ENCODE measurements at regions not wholly inside any gene's neighbourhood (a gene's known extent, or its start where the extent isn't known, plus 50 kb on each side); places are given as distances from the start of the nearest gene placed in this dataset.

- DNase-seq (ENCODE audit: extremely low read depth in 1 of 2, low read depth in 1 of 2): no peak
Measured at GRCh38 chr20:21653628-21654027, 51.8 kb upstream of the PAX1 start.

DNA sequence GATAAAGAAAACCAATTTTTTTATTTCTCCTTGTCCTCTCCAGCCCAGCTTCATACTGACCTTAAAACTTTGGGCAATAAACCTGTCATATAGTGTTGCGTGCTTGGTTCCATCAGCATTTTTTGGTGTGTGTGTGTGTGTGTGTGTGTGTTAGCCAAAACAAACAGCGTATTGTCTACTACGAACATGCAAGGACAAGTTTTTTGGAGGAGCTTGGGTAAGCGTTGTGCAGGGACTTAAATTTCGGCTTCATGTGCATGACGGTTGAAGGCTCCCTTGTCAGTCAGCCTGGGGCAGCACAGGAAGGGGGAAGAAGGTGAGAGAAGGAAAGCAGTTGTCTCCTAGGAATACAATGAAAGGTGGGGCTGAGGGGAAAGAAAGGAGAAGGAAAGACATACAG lies 62.0 kb upstream of the PAX1 start:
- no peak for DNase-seq (ENCODE audit: extremely low read depth in 1 of 2, low read depth in 1 of 2)

- no peak for DNase-seq (ENCODE audit: extremely low read depth in 1 of 2, low read depth in 1 of 2)
Measured at GRCh38 chr20:21640556-21640955, 64.9 kb upstream of the PAX1 start.

DNA sequence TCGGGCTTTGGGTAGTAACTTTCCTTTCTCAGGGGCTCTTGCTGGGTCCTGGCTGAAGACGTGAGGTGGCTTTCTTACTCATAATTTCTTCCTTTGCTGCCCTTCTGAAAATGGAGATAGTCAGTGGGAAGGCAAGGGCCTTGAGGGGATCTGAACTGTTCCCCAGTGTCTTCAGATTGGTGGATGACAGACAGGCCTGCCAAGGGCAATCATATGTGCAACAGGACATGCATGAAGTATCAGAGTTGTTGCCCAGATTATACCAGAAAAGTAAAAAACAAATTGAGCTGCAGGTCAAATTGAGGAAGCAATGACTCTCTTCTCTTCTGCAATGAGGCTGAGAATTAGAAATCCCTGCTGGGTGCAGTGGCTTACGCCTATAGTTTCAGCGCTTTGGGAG lies 71.6 kb upstream of the PAX1 start:
- no peak for DNase-seq (ENCODE audit: extremely low read depth in 1 of 2, low read depth in 1 of 2)

- no peak for DNase-seq (ENCODE audit: extremely low read depth in 1 of 2, low read depth in 1 of 2)
Measured at GRCh38 chr20:21632735-21633053, 72.8 kb upstream of the PAX1 start.

DNA sequence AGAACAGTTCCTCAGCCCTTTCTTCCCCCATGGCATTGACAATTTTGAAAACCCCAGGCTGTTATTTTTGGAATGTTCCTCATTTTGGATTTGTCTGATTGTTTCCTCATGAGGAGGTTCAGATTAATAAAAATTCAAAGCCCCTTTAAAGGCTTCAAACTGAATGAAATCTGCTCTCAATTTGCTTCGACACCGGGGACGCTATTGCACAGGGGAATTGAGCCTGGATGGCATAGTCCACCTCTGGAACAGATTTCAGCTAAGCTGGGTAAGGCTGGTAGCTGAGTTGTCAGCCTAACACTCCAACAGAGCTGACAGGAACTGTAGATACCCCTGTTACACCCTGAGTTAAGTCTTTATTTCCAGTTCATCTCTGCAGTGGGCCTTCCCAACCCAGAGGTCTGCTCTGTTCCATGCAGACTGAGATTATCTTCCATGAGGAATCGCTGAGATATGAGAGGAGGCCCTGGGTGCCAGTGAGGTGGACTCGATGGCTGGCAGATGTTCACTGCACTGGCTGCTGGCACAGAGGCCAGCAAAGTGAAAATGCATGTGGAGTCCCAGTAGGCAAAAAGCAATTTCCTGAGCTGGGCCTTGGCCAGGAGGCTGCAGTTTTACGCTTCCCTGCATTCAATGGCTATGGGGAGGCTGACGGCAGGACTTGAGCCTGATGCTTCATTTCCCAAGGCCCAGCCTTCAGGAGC lies 73.3 kb upstream of the PAX1 start:
- DNase-seq (ENCODE audit: extremely low read depth in 1 of 2, low read depth in 1 of 2): no peak

GRCh38 chr20:21628800-21629199 lies 76.7 kb upstream of the PAX1 start:
- DNase-seq (ENCODE audit: extremely low read depth in 1 of 2, low read depth in 1 of 2): no peak

- DNase-seq (ENCODE audit: extremely low read depth in 1 of 2, low read depth in 1 of 2): no peak
Measured at GRCh38 chr20:21623781-21624094, 81.7 kb upstream of the PAX1 start.

DNA sequence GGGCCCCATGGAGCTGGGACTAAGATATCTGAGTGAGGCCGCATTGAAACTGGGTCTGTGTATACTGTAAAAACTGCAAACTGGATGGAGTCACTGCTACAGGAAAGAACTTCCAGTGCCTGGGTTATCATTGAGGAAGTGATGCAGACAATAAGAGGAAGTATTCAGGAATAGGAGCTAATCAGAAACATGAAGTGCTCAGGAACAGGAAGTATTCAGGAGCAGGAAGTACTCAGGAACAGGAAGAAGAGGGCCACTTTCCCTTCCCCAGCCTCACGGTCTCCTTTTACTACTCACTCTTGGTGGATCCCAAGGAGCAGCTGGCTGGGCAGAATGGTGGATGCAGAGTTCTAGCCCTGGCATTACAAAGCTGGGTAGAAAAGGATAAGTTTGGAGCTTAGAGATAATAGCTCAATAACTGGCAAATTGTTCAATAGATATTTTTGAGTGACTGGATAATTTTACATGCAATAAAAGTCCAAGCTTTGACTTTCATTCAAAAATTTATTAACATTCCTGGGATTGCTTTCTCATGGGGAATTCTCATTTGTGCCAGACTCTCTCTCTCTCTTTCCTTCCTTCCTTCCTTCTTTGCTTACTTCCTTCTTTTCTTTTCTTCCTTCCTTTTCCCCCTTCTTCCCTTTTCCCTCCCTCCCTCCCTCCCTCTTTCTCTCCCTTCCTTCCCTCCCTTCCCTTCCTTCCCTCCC lies 82.2 kb upstream of the PAX1 start:
- no peak for DNase-seq (ENCODE audit: extremely low read depth in 1 of 2, low read depth in 1 of 2)

DNA sequence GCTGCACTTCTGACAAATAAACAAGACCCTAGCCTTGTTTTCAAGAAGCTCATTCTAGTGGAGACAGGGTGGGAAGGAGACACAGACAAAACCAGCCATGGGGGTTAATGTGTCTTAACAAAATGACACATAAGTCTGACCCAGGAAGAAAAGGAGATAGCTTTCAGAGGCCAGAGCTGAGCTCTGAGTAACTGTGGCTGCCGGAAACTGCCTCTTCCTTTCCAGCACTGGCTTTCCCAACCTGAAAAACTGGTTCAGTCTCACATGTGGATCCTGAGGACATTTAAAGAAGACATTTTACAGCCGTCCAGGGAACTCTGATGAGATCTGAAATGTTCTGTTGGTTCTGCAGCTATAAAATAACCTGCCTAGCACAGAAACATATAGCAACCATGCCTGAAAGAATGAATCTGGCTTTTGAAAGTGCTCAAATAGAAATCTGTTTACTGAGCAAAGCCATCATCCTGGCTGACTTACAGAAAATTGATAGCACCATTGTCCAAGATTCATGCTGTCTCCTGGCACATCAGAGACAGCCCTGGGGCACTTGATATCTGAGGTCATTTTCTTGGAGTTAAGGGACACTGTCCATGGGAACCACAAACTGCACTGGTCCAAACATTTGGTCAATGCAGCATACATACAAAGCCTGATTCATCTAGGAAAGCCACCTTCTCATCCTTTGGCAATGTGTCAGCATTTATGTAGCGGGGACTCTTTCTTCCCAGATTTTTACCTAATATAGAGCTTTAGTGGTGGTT lies 83.2 kb upstream of the PAX1 start:
- DNase-seq (ENCODE audit: extremely low read depth in 1 of 2, low read depth in 1 of 2): no peak

- no peak for DNase-seq (ENCODE audit: extremely low read depth in 1 of 2, low read depth in 1 of 2)
Measured at GRCh38 chr20:21618759-21619416, 86.6 kb upstream of the PAX1 start.

DNA sequence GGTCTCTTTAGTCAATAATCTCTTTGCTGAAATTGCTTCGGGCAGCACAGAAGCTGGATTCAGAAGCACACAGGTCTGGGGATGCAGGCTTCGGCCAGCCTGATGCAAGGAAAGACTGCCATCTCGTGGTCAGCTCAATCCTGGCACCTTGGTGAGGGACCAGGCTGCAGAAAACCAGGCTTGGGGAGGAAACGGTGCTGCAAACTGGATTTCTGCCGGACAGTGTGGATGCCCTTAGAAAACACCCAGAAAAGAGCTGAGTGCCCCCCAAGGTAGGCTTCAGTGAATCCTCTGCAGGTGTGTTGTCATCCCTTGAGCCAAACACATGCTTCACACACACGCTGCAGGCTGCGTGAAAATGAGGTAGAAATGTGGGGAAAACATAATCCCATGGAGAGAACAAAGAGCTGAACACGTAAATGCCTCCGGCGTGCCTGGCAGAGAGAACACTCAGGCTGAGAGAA lies 89.8 kb upstream of the PAX1 start:
- peak in 1 of 2 donors; percentile 12 for DNase-seq (ENCODE audit: extremely low read depth in 1 of 2, low read depth in 1 of 2)

DNA sequence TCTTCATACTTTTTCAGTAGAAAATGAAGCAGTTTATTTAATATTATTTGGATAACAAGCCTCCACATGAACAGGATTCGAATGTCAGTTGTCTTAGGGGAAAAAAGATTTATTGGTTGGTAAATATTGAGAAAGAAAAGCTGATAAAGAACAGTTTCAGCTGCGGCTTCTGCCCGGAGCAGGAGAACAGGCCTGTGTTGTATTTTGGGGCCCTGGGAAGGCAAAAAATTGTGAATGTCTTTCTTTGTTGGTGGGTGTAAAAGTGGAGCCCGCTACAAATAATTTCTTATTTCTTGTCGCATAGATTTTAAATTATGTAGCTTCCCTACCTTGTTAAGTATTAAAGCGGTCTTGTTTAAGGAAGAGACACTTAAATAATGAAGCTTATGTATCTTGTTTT lies 90.5 kb upstream of the PAX1 start:
- DNase-seq (ENCODE audit: extremely low read depth in 1 of 2, low read depth in 1 of 2): no peak

DNA sequence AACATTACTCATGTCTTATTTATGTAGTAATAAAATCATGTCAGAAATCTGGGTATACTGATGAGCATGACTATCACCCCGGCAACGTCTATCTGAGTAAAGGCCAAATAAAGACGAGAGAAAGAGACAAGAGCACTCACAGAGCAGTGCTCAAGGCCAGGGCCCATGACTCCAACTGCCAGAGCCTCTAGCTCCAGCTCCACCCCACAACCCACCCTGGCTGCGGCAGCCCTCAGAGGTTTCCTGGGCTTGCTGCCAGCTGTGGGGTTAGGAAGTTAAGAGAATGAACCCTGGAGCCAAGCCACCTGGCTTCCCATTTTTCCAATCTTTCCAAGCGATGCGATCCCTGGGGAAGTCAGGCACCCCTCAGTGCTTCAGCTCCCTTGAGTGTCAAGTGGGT lies 92.0 kb upstream of the PAX1 start:
- no peak for DNase-seq (ENCODE audit: extremely low read depth in 1 of 2, low read depth in 1 of 2)

GRCh38 chr20:21609981-21610380 lies 95.5 kb upstream of the PAX1 start:
- DNase-seq (ENCODE audit: extremely low read depth in 1 of 2, low read depth in 1 of 2): no peak

DNA sequence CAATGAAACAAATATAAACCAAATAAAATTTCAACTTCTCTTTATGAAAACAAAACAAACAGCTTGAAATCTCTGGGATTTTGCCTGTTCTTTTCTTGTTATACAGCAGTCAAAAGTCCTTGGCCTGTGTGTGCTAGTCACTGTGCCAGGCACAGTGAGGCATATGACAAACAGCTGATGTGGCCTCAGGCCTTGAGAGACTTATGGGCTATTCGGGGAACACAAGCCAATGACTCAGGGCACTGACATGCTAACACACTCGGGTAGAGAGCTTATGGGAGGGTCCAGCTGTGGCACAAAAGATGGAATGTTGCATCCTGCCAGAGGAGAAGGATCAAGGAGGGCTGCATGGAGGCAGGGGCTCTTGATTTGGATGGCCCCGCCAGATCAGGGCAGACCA lies 95.4 kb upstream of the NKX2-2 start:
- no peak for DNase-seq (ENCODE audit: extremely low read depth in 1 of 2, low read depth in 1 of 2)

DNA sequence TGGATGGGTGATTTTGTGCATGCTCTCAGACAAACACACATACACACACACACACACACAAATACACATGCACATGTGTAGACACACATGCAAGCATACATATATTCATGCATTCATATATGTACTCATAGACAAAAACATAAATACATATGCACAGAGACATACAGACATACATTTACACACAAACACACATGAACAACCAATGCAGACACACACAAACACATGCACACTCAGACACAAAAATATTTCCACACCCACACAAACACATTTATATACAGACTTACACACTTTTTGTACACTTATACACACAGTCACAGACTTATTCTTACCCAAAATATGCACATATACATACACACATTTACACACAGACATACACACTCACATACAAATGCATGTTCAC lies 94.9 kb upstream of the NKX2-2 start:
- no peak for DNase-seq (ENCODE audit: extremely low read depth in 1 of 2, low read depth in 1 of 2)

- no peak for DNase-seq (ENCODE audit: extremely low read depth in 1 of 2, low read depth in 1 of 2)
Measured at GRCh38 chr20:21607971-21608725, 94.3 kb upstream of the NKX2-2 start.

GRCh38 chr20:21601799-21602198 lies 87.9 kb upstream of the NKX2-2 start:
- no peak for DNase-seq (ENCODE audit: extremely low read depth in 1 of 2, low read depth in 1 of 2)

- DNase-seq (ENCODE audit: extremely low read depth in 1 of 2, low read depth in 1 of 2): no peak
Measured at GRCh38 chr20:21586682-21587081, 72.8 kb upstream of the NKX2-2 start.
